Left cardiac atrium (tissue), 4 donors: ENCODE measurements at regions not wholly inside any gene's neighbourhood (a gene's known extent, or its start where the extent isn't known, plus 50 kb on each side); places are given as distances from the start of the nearest gene placed in this dataset.

Source experiments
- ATAC-seq, 2 donors: fragments of 200-7000 bp; cut with Tn5 transposase; one replicate each; pipeline ENCODE4 v1.9.1; 2020; ENCODE audit warnings: mild to moderate bottlenecking in 2 of 2, moderate library complexity in 2 of 2
- DNase-seq: peaks from one replicate; pipeline ENCODE4 v3.0.0-alpha.2; 2020
- intact Hi-C, 2 donors: fragments of 100-400 bp; cut with DNase I; formaldehyde crosslinking; loops; one replicate each; pipeline versions ENCODE4 v1.14.1 to v1.15.1; 2022 to 2023
- donor health status: DM: no; HTN: yes; CAD: no.
- donor health status: DM: no; HTN: yes; CAD: no; lungs with severe emphysema.
- donor health status: DM: yes; HTN: yes; CAD: no.
- donor health status: Dilated cardiomyopathy.

DNA sequence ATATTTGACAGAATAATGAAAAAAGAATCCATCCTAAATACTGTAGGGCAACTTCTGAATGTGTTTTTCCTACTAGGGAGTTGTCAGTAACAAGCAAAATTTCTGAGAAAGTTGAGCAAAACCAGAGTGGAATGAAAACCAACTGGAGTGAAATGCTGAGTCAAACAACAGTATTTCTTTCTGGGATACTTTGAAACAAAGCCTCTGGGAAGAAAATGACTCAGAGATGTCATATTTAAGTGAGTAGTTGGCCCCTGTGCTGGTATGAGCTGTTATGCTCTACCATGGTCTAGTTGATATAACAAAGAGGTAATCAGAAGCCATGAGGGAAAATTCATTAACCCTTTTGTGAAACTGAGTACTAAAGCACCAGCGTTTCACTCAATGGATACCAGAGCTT, 372.1 kb upstream of the C9orf72 start:
- DNase-seq (no peak), ATAC-seq (no peak)
- intact Hi-C loops, result no loop called here

DNA sequence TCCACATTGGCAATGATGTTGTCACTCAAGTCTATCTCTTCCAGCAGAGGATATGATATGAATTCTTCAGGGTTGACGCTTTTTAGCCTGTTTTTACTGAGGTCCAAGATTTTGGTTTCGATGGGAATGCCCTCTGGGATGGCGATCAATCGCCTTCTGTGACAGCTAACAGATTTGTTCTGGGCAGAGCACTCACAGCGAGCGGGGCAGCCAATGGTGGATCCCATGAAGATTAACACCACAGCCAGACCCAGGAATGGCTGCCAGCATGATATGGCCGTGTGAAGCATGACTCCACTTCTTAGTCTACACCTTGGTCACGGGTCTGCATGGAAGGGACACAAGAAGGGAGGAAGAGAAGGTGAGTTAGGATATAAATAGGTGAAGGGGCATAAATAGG, 377.1 kb upstream of the C9orf72 start:
- ATAC-seq (no peak), DNase-seq (no peak)
- intact Hi-C loops, result no loop called here

DNA sequence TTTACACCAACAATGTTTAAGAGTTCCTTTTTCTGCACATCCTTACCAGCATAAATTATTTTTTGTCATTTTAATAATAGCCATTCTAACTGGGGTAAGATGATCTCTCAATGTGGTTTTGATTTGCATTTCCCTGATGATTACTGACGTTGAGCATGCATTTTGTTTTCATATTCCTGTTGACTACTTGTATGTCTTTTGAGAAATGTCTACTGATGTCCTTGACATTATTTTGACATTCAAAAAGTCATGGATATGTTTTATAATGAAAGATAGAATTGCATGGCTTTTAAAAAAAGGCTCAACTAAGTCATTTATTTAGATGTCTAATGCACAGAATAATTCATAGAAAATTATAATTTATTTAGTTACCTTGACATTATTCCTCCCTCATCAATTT, 381.6 kb upstream of the C9orf72 start:
- ATAC-seq (no peak), DNase-seq (no peak)
- intact Hi-C loops, result no loop called here

DNA sequence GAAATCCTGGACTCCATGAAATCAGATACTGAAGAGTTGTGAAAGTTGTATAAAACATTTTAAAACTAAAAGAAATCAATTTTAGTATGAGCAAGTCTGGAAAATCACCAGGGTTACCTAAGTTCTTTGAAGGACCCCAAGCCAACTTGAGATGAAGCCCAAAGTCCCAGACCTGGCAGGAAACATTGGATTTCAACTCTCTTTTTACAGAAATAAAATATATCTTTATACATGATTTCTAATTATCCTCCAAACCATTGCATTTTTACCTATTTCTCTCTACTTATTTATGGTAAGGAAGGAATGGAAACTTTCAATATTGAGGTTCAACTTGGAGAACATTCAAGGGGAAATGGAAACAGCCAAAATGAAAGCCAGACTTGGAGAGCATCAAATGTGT, 390.6 kb upstream of the C9orf72 start:
- ATAC-seq (no peak), DNase-seq (no peak)
- intact Hi-C loops, result loop anchor here in 1 of 2 donors (10.0 kb wide), 1 partner anchor 59 kb away; no protein-coding TSS in a partner anchor

DNA sequence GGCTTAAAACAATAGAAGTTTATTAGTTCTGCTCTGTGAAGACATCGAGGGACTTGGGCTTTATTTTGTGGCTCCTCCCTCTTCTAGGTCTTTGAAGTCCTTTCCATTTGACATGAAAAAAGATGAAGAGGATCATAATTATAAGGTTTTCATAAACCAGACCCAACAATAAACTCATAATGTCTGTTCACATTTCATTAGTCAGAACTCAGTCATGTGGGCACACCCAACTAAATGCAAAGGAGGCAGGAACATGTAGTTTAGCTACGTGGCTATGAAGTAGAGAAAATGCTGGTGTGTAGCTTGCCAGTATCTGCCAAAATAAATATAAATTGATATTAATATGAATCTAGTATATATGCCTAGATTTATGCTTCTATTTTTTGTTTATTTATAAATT, 393.9 kb upstream of the C9orf72 start:
- no peak for ATAC-seq
- intact Hi-C loops, result loop anchor here in 1 of 2 donors (10.0 kb wide), 1 partner anchor 62 kb away; no protein-coding TSS in a partner anchor
- DNase-seq, result no peak

DNA sequence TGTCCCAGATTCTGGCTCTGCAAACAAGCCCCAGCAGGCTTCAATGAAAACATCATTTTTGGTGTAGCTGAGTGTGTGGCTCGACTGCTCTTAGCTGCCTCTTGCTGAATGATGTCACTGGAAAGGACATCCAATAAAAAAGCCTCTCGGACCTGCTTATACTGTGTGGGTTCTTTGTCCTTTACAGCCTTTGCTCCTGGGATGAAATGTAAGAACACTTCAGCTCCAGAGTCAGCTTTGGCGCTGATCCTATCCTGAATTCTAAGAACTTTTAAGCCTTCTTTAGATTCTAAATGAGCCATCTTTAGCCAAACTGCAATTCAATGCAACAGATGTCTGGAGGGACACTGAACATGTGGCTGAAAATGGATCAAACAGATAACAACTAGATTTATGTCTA, 404.6 kb upstream of the C9orf72 start:
- ATAC-seq (no peak), DNase-seq (no peak)
- intact Hi-C loops, result no loop called here

DNA sequence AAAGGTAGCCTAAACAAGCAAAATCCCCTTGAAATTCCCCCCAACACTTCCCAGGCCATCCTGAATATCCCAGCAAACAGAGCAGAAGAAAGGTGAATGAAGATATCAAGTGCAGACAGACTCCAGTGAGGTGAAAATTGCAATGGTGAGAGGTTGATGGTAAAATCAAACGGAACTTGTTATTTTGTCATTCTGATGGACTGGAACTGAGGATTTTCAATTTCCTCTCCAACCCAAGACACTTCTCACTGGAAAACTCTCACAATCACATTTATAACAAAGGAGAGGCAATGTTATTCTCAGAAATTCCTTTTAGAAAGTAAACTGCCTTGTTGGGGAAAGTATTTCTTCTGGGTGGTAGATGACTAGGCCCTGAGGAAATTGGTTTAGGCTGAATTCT, 412.4 kb upstream of the C9orf72 start:
- intact Hi-C loops, result no loop called here
- ATAC-seq, result no peak
- no peak for DNase-seq

DNA sequence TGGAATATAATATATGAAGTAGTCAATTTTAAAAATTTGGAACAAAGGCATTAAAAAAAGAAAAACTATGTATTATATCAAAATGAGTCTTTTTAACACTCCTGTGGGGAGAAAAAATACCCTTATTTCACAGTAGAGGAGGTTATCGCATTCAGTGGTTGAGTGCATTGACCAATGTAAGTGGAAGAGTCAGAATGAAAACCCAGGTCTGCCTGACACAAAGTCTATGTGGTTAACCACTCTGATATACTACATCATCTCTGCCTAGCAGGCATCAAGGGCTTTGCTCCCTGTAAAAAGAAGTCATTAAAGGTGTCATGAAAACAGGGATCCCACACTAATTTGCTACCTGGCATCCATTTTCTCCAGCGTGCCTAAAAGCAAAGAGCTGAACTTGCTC, 417.2 kb upstream of the C9orf72 start:
- intact Hi-C loops, result no loop called here
- no peak for DNase-seq
- ATAC-seq, result no peak

DNA sequence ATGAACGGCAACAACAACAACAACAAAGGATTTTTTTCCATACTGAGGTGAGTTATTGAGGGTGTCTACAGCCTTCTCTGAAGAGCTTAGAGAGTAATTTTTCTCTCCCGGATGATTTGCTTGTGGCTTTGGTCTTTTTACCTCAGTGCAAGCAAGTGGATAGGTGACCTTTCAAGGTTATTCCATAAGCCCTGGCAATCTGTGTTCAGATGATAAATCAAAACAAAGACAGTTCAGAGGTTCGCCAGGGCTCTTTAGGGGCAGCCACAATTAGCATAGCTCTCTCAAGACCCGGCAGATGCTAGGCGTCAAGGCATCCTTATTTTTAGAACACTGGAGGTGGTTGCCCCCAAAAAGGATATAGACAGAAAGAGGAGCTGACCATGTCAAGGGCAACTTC, 417.9 kb upstream of the C9orf72 start:
- ATAC-seq (no peak), DNase-seq (no peak)
- intact Hi-C loops, result no loop called here

DNA sequence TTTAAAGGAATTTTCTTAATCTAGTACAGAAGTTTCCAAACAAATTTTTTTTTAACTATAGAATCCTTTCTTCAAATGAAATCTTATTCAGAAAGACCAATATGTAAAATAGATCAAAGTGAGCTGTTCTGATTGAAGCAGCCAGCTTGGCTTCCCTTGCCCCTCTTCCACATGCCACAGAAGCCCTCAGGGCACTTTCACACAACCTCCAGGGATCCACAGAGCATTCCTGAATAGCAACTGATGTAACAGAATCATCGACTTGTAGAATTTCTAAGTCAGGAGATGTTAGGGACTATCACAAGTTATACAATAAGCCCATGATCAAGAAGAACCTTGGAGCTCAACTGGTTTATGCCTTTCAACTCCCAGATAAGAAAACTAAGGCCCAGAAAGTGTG, 427.8 kb upstream of the C9orf72 start:
- ATAC-seq, result no peak

DNA sequence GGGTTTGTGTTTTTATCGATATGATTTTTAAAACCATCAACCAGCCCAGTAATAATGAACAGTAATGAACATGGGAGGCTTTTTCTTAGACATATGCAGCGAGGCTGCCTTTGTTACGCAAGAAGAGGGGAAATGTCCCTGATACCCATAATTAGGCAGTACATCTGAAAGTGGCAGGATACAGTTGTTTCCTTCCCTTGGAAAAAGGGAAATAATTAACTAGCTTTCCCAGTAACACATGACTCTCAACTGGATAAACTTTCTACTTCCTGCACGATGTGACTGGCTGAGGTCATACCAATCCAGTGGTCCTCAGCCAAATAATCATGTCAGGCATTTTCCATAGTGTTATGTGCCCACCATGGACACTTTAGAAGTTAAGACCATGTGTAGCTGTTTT, 431.6 kb upstream of the C9orf72 start:
- no peak for ATAC-seq
- intact Hi-C loops, result no loop called here

More for the DNA sequence above, 427.8 kb upstream of the C9orf72 start:
- intact Hi-C loops, result no loop called here
- no peak for DNase-seq

DNA sequence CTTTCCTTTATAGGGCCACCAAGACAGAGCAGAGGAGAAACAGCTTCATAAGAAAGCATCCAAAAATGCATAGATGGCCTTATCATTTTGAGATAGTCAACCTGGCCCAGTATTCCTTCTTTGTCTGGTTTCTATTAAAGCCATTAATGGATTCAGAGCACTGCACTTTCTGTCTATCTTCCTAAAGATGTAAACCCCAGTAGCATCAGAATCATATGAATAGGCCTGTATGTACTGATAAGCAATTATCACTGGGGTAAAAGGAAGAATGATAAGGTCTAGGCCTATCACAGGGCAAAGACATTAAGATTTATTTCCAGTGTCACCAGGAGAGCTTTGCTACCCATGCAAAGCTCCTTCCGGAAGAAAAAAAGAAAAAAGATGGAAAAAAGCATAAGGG, 432.5 kb upstream of the C9orf72 start:
- DNase-seq, result no peak
- no peak for ATAC-seq
- intact Hi-C loops, result no loop called here

More for the DNA sequence above, 431.6 kb upstream of the C9orf72 start:
- no peak for DNase-seq

DNA sequence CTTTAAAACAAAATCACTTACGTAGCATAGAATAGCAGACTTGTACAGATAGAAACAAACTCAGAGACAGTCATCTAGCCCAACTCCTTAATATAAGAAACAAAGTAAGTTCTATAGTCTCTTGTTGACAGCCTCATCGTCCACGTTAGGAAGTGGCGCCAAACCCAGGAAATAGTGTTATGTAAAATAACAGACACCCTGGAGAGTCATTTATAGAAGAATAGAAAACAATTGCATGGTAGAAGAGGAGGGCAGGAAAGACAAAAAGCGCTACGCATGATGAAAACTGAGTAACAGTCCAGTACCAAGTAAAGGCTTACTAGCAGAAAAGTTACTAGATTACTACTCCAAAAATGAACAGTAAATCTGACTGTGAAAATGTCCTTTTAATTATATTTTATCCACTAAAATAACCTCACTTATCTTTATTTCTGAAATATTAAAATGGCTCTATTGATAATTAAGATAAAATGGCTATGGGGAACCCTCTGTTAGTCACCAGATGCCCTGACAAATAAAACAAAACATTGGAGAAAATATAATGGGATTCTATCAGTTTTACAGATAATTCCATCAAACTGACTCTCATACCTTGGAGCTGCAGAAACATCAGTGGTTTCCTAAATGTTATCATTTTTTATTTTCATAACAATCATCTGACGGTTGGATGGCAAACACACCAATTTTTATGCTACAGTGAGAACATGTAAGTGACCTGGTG, 434.0 kb upstream of the C9orf72 start:
- intact Hi-C loops, result no loop called here
- ATAC-seq (no peak), DNase-seq (no peak)

DNA sequence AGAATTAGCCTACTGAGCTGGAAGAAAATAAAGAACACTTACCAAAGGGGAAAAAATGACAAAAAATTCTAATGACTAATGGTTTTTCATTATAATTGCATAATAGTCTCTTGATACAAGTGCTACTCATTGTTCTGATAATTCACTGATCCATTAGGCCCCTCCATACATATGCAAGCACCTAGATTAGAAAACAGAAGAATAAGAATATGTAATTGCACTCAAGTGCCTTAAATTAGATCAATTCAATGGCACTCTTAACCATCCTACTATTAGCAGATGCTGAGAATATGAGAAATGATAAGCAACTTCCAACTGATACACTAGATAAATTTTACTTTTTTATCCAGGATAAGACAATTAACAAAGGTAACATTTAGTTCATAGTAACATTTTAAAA, 440.9 kb upstream of the C9orf72 start:
- DNase-seq (no peak), ATAC-seq (no peak)
- intact Hi-C loops, result no loop called here

DNA sequence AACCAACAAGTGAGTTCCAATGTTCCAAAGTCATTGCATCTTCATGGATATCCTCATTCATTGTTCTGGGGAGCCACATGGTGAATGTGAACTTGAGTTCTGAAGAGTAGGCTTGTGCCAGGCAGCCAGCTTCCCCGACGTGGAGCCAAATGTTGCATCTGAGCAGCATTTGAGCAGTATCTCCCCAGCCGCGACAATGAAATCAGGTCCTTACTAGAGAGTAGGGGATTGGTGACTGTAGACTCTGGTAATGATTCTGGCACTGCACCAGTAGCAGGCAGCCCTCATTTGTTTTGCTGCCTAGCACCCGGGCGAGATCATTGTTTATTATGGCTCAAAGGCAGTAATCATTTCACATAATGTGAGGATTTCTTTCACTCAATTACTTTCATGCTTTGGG, 451.4 kb upstream of the C9orf72 start:
- no peak for ATAC-seq

DNA sequence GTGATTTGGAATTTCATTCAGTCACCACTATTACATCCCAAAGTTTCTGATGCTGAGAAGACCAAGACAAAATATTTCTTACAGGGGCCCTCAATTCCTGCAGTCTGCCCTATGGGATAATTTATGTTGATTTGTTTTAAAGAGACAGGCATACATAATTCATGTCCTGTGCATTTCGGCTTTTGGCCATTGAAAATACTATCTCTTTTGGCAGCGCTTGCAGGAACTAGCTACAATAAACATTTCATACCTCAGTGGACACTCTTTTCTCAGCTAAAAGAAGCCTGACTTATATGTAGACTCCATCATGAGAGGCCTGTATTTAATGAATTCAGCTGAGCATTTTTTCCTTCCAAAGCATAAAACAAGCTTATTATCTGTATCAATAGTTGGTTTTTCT, 451.9 kb upstream of the C9orf72 start:
- ATAC-seq (no peak), DNase-seq (no peak)
- intact Hi-C loops, result no loop called here

More for the DNA sequence above, 451.4 kb upstream of the C9orf72 start:
- DNase-seq, result no peak
- intact Hi-C loops, result no loop called here

DNA sequence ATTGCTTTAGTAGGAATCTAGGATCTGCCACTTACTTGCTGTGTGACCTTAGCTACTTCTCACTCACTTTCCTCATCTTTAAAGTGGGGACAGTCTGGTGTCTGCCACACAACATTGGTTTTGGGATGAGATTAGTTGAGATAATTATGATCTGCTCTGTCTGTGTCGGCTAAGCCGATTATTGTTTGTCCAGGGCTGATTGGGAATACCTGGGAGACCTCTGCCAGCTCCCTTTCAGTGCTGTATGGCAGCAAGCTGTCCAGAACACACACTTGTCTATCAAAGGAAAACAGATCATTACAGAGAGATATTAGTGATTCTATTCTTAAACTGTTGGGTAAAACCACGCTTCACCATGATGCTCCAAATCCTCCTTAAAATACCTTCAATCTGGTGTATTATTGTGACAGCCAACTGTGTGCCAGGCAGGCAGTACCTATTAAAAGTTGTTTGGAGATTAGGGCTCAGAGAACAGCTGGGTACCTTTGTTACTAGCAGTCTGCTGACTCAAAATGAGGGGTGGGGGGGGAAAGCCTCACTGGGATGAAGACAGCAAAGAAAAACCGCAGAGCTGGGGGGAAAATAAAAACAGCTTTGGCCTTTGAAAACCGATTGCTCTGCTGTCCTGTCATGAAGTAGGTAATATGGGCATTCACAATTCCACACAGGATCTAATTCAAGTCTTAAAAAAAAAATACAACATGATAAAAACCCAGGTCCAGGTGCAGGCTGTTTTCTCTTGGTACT, 458.4 kb upstream of the C9orf72 start:
- ATAC-seq (no peak), DNase-seq (no peak)
- intact Hi-C loops, result no loop called here

DNA sequence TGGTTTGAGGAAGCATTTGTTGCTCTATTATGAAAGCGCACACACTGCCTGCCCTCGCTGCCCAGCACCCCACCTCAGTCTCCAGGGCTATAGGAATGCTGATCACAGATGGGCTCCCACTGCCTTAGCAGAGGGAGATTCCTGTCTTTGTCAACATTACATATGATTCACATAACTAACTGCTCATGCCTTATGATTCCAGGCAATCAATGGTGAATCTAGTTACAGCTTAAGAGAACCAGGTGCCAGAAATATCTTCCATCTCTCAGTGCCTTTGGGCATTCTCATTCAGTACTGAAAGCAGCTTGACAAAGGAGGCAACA, 458.9 kb upstream of the C9orf72 start:
- ATAC-seq (no peak), DNase-seq (no peak)
- intact Hi-C loops, result no loop called here

DNA sequence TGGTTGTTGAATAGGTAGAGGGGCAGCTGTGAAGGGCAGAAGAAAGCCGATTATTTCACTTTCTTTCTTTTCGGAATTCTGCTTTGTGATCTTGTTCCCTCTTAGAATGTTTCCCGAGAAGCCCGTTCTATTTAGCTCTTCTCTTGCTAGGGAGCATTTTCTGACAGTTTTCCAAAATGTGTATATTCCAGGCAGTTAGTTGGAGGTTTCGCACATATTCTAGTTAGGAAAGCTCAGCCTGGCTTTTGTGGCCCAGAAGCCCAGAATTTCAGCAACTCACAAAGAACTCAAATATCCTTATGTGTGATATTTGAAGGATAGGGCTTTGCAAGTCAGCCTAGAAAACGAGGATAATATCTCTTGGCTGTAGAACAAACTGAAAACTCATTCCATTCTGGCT, 461.0 kb upstream of the C9orf72 start:
- DNase-seq, result no peak
- intact Hi-C loops, result no loop called here
- no peak for ATAC-seq

DNA sequence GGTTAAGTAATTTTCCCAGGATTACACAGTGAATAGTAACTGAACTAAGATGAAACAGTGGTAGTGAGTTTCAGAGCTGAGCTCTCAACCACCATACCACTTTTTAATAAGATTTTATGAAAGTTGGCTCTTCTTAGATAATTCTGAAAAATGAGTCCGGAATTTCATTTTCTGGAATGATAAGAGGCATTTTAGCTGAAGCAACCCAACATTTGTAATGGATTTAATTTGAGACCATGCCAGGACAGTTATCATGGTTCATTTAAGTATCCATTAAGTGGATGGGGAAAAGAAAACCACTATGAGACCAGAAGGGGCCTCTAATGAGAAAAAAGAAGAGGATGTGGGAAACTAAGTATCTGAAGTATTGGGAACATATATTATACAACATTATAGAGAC, 464.7 kb upstream of the C9orf72 start:
- DNase-seq (no peak), ATAC-seq (no peak)

DNA sequence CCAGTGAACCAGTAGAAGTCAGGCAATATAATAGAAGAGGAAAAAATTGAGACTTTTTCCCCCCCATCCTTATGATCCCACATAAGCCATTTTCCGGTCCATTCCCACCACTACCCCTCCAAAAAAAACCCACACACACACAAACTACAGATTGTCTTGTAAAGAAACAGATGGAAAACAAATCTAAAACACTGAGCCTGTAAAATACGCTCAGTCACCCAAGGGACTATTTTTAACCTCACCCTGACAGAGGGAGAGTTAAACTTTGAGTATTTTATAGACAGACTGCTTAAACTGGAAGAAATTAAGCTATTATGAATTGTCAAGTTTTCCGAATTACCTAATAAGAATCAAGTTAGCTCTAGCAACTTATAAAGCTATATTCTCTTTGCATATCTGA, 471.8 kb upstream of the C9orf72 start:
- ATAC-seq (no peak), DNase-seq (no peak)
- intact Hi-C loops, result no loop called here

More for the DNA sequence above, 464.7 kb upstream of the C9orf72 start:
- intact Hi-C loops, result no loop called here
